H1 (cell line): ENCODE measurements at regions not wholly inside any gene's neighbourhood (a gene's known extent, or its start where the extent isn't known, plus 50 kb on each side); places are given as distances from the start of the nearest gene placed in this dataset.

Experiments used
- CTCF ChIA-PET: fragments of 300-600 bp; sonication (Branson Sonifier 250); formaldehyde crosslinking; loops from one replicate; lab custom pipeline; 2021; ENCODE audit not compliant: partially characterized antibody; lab: Charles Lee
- POLR2A ChIA-PET: fragments of 300-600 bp; sonication (Branson Sonifier 250); formaldehyde crosslinking; loops from one replicate; lab custom pipeline; 2021; ENCODE audit warnings: inconsistent platforms; ENCODE audit not compliant: partially characterized antibody; lab: Charles Lee
- DNase-seq, 2 experiments: peaks; one replicate each; pipeline versions ENCODE4 v3.0.0 to v3.0.0-alpha.2; 2010 to 2022; ENCODE audit warnings: low spot score in 2 of 2, low read depth in 1 of 2, mixed read lengths in 1 of 2
- FAIRE-seq: peaks from 2 replicates; lab custom pipeline; 2011; peaks lifted over from hg19 to GRCh38; lab: Jason Lieb, UNC
- H2AFZ ChIP-seq: 2 replicates; pipeline ENCODE4 v1.8.1; 2012; ENCODE audit warnings: low read length, inconsistent platforms
- H2AK5ac ChIP-seq: 2 replicates; pipeline ENCODE4 v1.6.1; 2013; ENCODE audit warnings: low read depth, low read length
- H2BK120ac ChIP-seq: replicated peaks from 2 replicates; pipeline ENCODE3; 2013; ENCODE audit warnings: low read depth, low read length, inconsistent platforms
- H2BK12ac ChIP-seq: 2 replicates; pipeline ENCODE4 v1.6.1; 2013; ENCODE audit warnings: low read depth, low read length
- H2BK15ac ChIP-seq: 2 replicates; pipeline ENCODE4 v1.6.1; 2013; ENCODE audit warnings: low read length
- H2BK20ac ChIP-seq: 2 replicates; pipeline ENCODE4 v1.6.1; 2013; ENCODE audit warnings: low read length
- H2BK5ac ChIP-seq: 2 replicates; pipeline ENCODE4 v1.6.1; 2013; ENCODE audit warnings: low read depth, low read length
- H3K14ac ChIP-seq: 2 replicates; pipeline ENCODE4 v1.6.1; 2013; ENCODE audit warnings: inconsistent platforms; ENCODE audit not compliant: insufficient read length
- H3K18ac ChIP-seq: 2 replicates; pipeline ENCODE4 v1.6.1; 2013; ENCODE audit warnings: low read length; ENCODE audit errors: extremely low read depth
- H3K23ac ChIP-seq: 2 replicates; pipeline ENCODE4 v1.6.1; 2013; ENCODE audit warnings: inconsistent platforms; ENCODE audit not compliant: insufficient read length
- H3K23me2 ChIP-seq: 2 replicates; pipeline ENCODE4 v1.6.1; 2013; ENCODE audit warnings: low read depth, low read length
- H3K27ac ChIP-seq: 2 replicates; pipeline ENCODE4 v1.6.1; 2011; ENCODE audit warnings: low read depth, low read length, inconsistent platforms
- H3K27me3 ChIP-seq, 4 experiments: replicated peaks in 1 of 4; 1 replicate in 1 of 4; 2 replicates in 3 of 4; pipeline versions ENCODE4 v1.6.1 to v1.8.1; 2011 to 2013; ENCODE audit warnings: low read length in 3 of 4, mild to moderate bottlenecking in 3 of 4, inconsistent platforms in 2 of 4, mixed read lengths in 2 of 4, moderate library complexity in 1 of 4; ENCODE audit not compliant: control insufficient read depth in 3 of 4, insufficient read depth in 3 of 4; ENCODE audit errors: extremely low read depth in 1 of 4
- H3K36me3 ChIP-seq, 4 experiments: 2 replicates each; pipeline versions ENCODE4 v1.6.1 to v1.8.1; 2011 to 2013; ENCODE audit warnings: mild to moderate bottlenecking in 4 of 4, low read length in 3 of 4, moderate library complexity in 2 of 4, control low read depth in 1 of 4, inconsistent platforms in 1 of 4; ENCODE audit not compliant: insufficient read depth in 4 of 4, control insufficient read depth in 2 of 4
- H3K4ac ChIP-seq: replicated peaks from 2 replicates; pipeline ENCODE3; 2013; ENCODE audit warnings: low read length, low read depth, mixed read lengths, inconsistent platforms; ENCODE audit not compliant: insufficient read length
- H3K4me1 ChIP-seq, 4 experiments: replicated peaks in 1 of 4; 1 replicate in 1 of 4; 2 replicates in 3 of 4; pipeline versions ENCODE4 v1.6.1 to v1.8.1; 2011 to 2013; ENCODE audit warnings: low read length in 3 of 4, inconsistent platforms in 2 of 4, mixed read lengths in 1 of 4; ENCODE audit not compliant: insufficient read depth in 4 of 4, control insufficient read depth in 3 of 4
- H3K4me2 ChIP-seq, 2 experiments: 2 replicates each; pipeline versions ENCODE4 v1.6.1 to v1.8.1; 2011 to 2013; ENCODE audit warnings: low read depth in 2 of 2, low read length in 2 of 2, control low read depth in 1 of 2, inconsistent platforms in 1 of 2, mild to moderate bottlenecking in 1 of 2; ENCODE audit not compliant: insufficient read depth in 1 of 2
- H3K4me3 ChIP-seq, 4 experiments: fragments of 200-600, 300-600 bp in 1 of 4; sonication (generic), shearing (Covaris generic), sonication (Bioruptor Twin) in 1 of 4; 2 replicates each; pipeline versions ENCODE4 v1.5.1 to v1.8.1; 2011 to 2016; ENCODE audit warnings: low read length in 4 of 4, low read depth in 3 of 4, control low read depth in 2 of 4, inconsistent platforms in 2 of 4, mild to moderate bottlenecking in 2 of 4, mixed read lengths in 1 of 4, moderate library complexity in 1 of 4; ENCODE audit not compliant: insufficient read depth in 2 of 4; ENCODE audit errors: extremely low read depth in 1 of 4
- H3K56ac ChIP-seq: replicated peaks from 2 replicates; pipeline ENCODE3; 2013; ENCODE audit warnings: low read depth, mild to moderate bottlenecking, mixed read lengths, low read length, inconsistent platforms; ENCODE audit not compliant: insufficient read length
- H3K79me1 ChIP-seq: 2 replicates; pipeline ENCODE4 v1.6.1; 2013; ENCODE audit warnings: low read depth, low read length, control low read depth
- H3K79me2 ChIP-seq, 2 experiments: 2 replicates each; pipeline versions ENCODE4 v1.6.1 to v1.8.1; 2012 to 2013; ENCODE audit warnings: low read length in 2 of 2, mild to moderate bottlenecking in 2 of 2, inconsistent platforms in 1 of 2; ENCODE audit not compliant: insufficient read depth in 2 of 2, control insufficient read depth in 1 of 2
- H3K9ac ChIP-seq, 4 experiments: replicated peaks in 1 of 4; 1 replicate in 1 of 4; 2 replicates in 3 of 4; pipeline versions ENCODE4 v1.6.1 to v1.8.1; 2011 to 2013; ENCODE audit warnings: low read depth in 3 of 4, low read length in 3 of 4, control low read depth in 2 of 4, mild to moderate bottlenecking in 2 of 4, moderate library complexity in 2 of 4, inconsistent platforms in 1 of 4; ENCODE audit errors: extremely low read depth in 1 of 4
- H3K9me3 ChIP-seq, 2 experiments: 2 replicates each; pipeline versions ENCODE4 v1.6.1 to v1.8.1; 2012 to 2013; ENCODE audit warnings: mild to moderate bottlenecking in 2 of 2, moderate library complexity in 2 of 2, control low read depth in 1 of 2, inconsistent platforms in 1 of 2, low read depth in 1 of 2, low read length in 1 of 2, mixed read lengths in 1 of 2; ENCODE audit not compliant: insufficient read depth in 2 of 2
- H4K20me1 ChIP-seq, 2 experiments: replicated peaks in 1 of 2; 2 replicates each; pipeline versions ENCODE3 to v1.8.1; 2011 to 2013; ENCODE audit warnings: inconsistent platforms in 2 of 2, low read length in 2 of 2, mild to moderate bottlenecking in 1 of 2; ENCODE audit not compliant: insufficient read depth in 2 of 2, control insufficient read depth in 1 of 2
- H4K5ac ChIP-seq: 2 replicates; pipeline ENCODE4 v1.6.1; 2013; ENCODE audit warnings: low read length, low read depth, mixed read lengths, inconsistent platforms; ENCODE audit not compliant: insufficient read length
- H4K8ac ChIP-seq: 2 replicates; pipeline ENCODE4 v1.8.0; 2013; ENCODE audit warnings: mild to moderate bottlenecking, moderate library complexity, low read length, inconsistent platforms; ENCODE audit not compliant: insufficient read depth; ENCODE audit errors: extremely low read depth
- H4K91ac ChIP-seq: replicated peaks from 2 replicates; pipeline ENCODE3; 2013; ENCODE audit warnings: low read length, mixed read lengths, inconsistent platforms; ENCODE audit not compliant: insufficient read length
- ASH2L ChIP-seq: fragments of 200-600, 300-600 bp; sonication (generic); IDR thresholded peaks from one replicate; pipeline ENCODE4 v1.7.1; 2017; ENCODE audit warnings: low read length
- BACH1 ChIP-seq: IDR thresholded peaks from 2 replicates; pipeline ENCODE4 v1.6.1; 2012; ENCODE audit warnings: low read length, improper control_type of control experiment
- BCL11A ChIP-seq, 2 experiments: IDR thresholded peaks; one replicate each; pipeline ENCODE4 v1.6.1; 2011; ENCODE audit warnings: low read depth in 2 of 2, low read length in 2 of 2, mild to moderate bottlenecking in 2 of 2
- CBX5 ChIP-seq: fragments of 300-800, 300-1000 bp; sonication (generic); IDR thresholded peaks from 2 replicates; pipeline ENCODE4 v1.7.1; 2016; ENCODE audit warnings: antibody characterized with exemption, low read length, low read depth
- CTCF ChIP-seq, 3 experiments: IDR thresholded peaks; 1 replicate in 2 of 3; 2 replicates in 1 of 3; pipeline versions ENCODE4 v1.5.1 to v1.6.1; 2011; ENCODE audit warnings: low read length in 3 of 3, mild to moderate bottlenecking in 3 of 3, inconsistent platforms in 2 of 3, low read depth in 1 of 3, moderate library complexity in 1 of 3; ENCODE audit not compliant: insufficient read depth in 1 of 3; ENCODE audit errors: control extremely low read depth in 1 of 3
- E2F6 ChIP-seq: IDR thresholded peaks from 2 replicates; pipeline ENCODE4 v1.6.1; 2012; ENCODE audit warnings: inconsistent platforms
- EP300 ChIP-seq, 2 experiments: IDR thresholded peaks; 1 replicate in 1 of 2; 2 replicates in 1 of 2; pipeline ENCODE4 v1.6.1; 2011 to 2012; ENCODE audit warnings: low read depth in 2 of 2, low read length in 2 of 2, mild to moderate bottlenecking in 2 of 2, borderline replicate concordance in 1 of 2, inconsistent platforms in 1 of 2, moderate library complexity in 1 of 2
- KDM4A ChIP-seq: IDR thresholded peaks from one replicate; pipeline ENCODE4 v1.7.1; 2012; ENCODE audit warnings: low read depth, mild to moderate bottlenecking, moderate library complexity, low read length, inconsistent platforms; ENCODE audit not compliant: severe bottlenecking
- RBBP5 ChIP-seq: IDR thresholded peaks from 2 replicates; pipeline ENCODE4 v1.7.1; 2012; ENCODE audit warnings: low read depth, mild to moderate bottlenecking, inconsistent platforms, low read length, moderate library complexity, borderline replicate concordance
- SIRT6 ChIP-seq: IDR thresholded peaks from one replicate; pipeline ENCODE4 v1.7.1; 2012; ENCODE audit warnings: low read length, inconsistent platforms
- SUZ12 ChIP-seq: fragments of 200-600 bp; sonication (generic); IDR thresholded peaks from 2 replicates; pipeline ENCODE4 v1.6.1; 2012; ENCODE audit warnings: mild to moderate bottlenecking, inconsistent platforms, low read length, moderate library complexity, mixed read lengths
- WGBS, 2 experiments: shearing (Covaris generic) in 1 of 2; methylation state at CpG; one replicate each; pipeline versions ENCODE4 v1.1.6 to v1.1.7; 2013 to 2015; ENCODE audit warnings: low lambda C conversion rate in 2 of 2, mixed read lengths in 2 of 2, inconsistent platforms in 1 of 2, low coverage in 1 of 2, missing lambda C conversion rate in 1 of 2; ENCODE audit not compliant: insufficient replicate concordance in 2 of 2, insufficient coverage in 1 of 2, insufficient read length in 1 of 2; ENCODE audit errors: extremely low coverage in 1 of 2, missing lambda C conversion rate in 1 of 2; 5-methylcytosine and 5-hydroxymethylcytosine counted together

- Histone ChIP-seq H3K14ac (no peak overlapping the region), H2BK120ac (no peak overlapping the region), H3K4me3 (no peak overlapping the region), H3K27ac (no peak overlapping the region), H3K56ac (no peak overlapping the region), H3K23me2 (no peaks in the 10 kb centered on the region; the same call in 1 of the 2 replicates), H4K5ac (no peak overlapping the region), H2BK20ac (no peak overlapping the region), H3K79me1 (no peaks in the 10 kb centered on the region), H3K18ac (no peak overlapping the region), H3K4ac (no peak overlapping the region), H2AFZ (no peak overlapping the region), H3K27me3 (peaks cover 0 to 4% (median 0%) of the 10 kb centered on the region in 4 experiments; a peak in 2 of 7 replicates), H3K9me3 (no peaks in the 10 kb centered on the region), H3K4me1 (peaks cover 0 to 1% (median under 1%) of the 10 kb centered on the region in 4 experiments; a peak in 1 of 7 replicates), H2BK5ac (no peak overlapping the region), H2BK15ac (no peak overlapping the region), H3K36me3 (no peaks in the 10 kb centered on the region), H3K23ac (no peak overlapping the region), H2AK5ac (no peak overlapping the region), H3K79me2 (no peaks in the 10 kb centered on the region), H4K8ac (no peak overlapping the region), H3K9ac (no peak overlapping the region), H2BK12ac (no peak overlapping the region), H4K91ac (no peak overlapping the region), H3K4me2 (no peak overlapping the region), H4K20me1 (peaks cover 0 to 1% of the 10 kb centered on the region in 2 experiments)
- peak; percentile 7 for FAIRE-seq
- no peak for DNase-seq
- CTCF ChIA-PET, result interaction anchor here (1.0 to 1.2 kb wide), 2 partner anchors 72 to 170 kb away, joined by 3 to 4 read pairs; no protein-coding TSS in a partner anchor
- POLR2A ChIA-PET, result no interaction called here
- 81% methylated on average over 1 of the region's 1 CpG; no CpG with 5 or more reads in 1 of the 2 experiments for WGBS, 2 experiments
- no peak for TF ChIP-seq KDM4A
- TF ChIP-seq BACH1, result no peak
- TF ChIP-seq SIRT6, result no peak
- no peak for TF ChIP-seq CBX5
- TF ChIP-seq SUZ12, result no peak
- no peak for TF ChIP-seq EP300 (IDR thresholded peaks at IDR 0.05; ENCODE audit: borderline replicate concordance in 1 of 2, low read depth in 2 of 2, low read length in 2 of 2)
- no peak for TF ChIP-seq RBBP5
- TF ChIP-seq ASH2L, result no peak
- no peak for TF ChIP-seq BCL11A (IDR thresholded peaks at IDR 0.05; ENCODE audit: low read depth in 2 of 2, low read length in 2 of 2)
- no peak for TF ChIP-seq CTCF (IDR thresholded peaks at IDR 0.05; ENCODE audit: control extremely low read depth in 1 of 3, insufficient read depth in 1 of 3, low read depth in 1 of 3, low read length in 3 of 3)
- TF ChIP-seq E2F6, result no peak
These were observed 71.0 kb downstream of the NOL4 start for GRCh38 chr18:34153711-34154110.
